GM23338 (cell line): ENCODE measurements at regions not wholly inside any gene's neighbourhood (a gene's known extent, or its start where the extent isn't known, plus 50 kb on each side); places are given as distances from the start of the nearest gene placed in this dataset.

Experiments
- ATAC-seq: fragments of 200-7000 bp; cut with Tn5 transposase; 3 replicates; pipeline ENCODE4 v1.9.1; 2020
- DNase-seq: peaks from one replicate; pipeline ENCODE4 v3.0.0-alpha.2; 2015; ENCODE audit warnings: low spot score
- H2AFZ ChIP-seq: fragments of 200-600 bp; sonication (generic); 2 replicates; pipeline ENCODE4 v1.8.0; 2016; ENCODE audit warnings: antibody characterized with exemption, mild to moderate bottlenecking, moderate library complexity
- H3F3A ChIP-seq: fragments of 200-600 bp; sonication (generic); replicated peaks from 2 replicates; pipeline ENCODE4 v1.8.0; 2017; ENCODE audit warnings: antibody characterized with exemption, mixed run types, low read depth
- H3K27ac ChIP-seq: fragments of 200-600 bp; sonication (generic); 2 replicates; pipeline ENCODE4 v1.6.1; 2016; ENCODE audit warnings: low read depth
- H3K27me3 ChIP-seq: fragments of 200-600 bp; sonication (generic); 2 replicates; pipeline ENCODE4 v1.8.0; 2016; ENCODE audit warnings: mild to moderate bottlenecking, mixed run types, moderate library complexity; ENCODE audit not compliant: insufficient read depth
- H3K36me3 ChIP-seq: fragments of 200-600 bp; sonication (generic); 2 replicates; pipeline ENCODE4 v1.8.0; 2016; ENCODE audit warnings: mild to moderate bottlenecking; ENCODE audit not compliant: insufficient read depth
- H3K4me1 ChIP-seq: fragments of 200-600 bp; sonication (generic); 2 replicates; pipeline ENCODE4 v1.8.0; 2016; ENCODE audit warnings: mild to moderate bottlenecking, moderate library complexity; ENCODE audit not compliant: insufficient read depth
- H3K4me2 ChIP-seq: fragments of 200-600 bp; sonication (generic); 2 replicates; pipeline ENCODE4 v1.7.1; 2017; ENCODE audit warnings: mixed run types
- H3K4me3 ChIP-seq: fragments of 200-600 bp; sonication (generic); 2 replicates; pipeline ENCODE4 v1.6.1; 2016; ENCODE audit warnings: mixed run types
- H3K79me2 ChIP-seq: fragments of 200-600 bp; sonication (generic); replicated peaks from 2 replicates; pipeline ENCODE4 v1.8.0; 2017; ENCODE audit warnings: mild to moderate bottlenecking; ENCODE audit not compliant: insufficient read depth
- H3K9me2 ChIP-seq: fragments of 200-600 bp; sonication (generic); 2 replicates; pipeline ENCODE4 v1.8.0; 2017; ENCODE audit not compliant: insufficient read depth
- H4K20me1 ChIP-seq: fragments of 200-600 bp; sonication (generic); replicated peaks from 2 replicates; pipeline ENCODE4 v1.8.0; 2017; ENCODE audit warnings: mild to moderate bottlenecking; ENCODE audit not compliant: insufficient read depth
- H3K27ac Mint-ChIP-seq: 2 replicates; pipeline ENCODE4 v1.8.0; 2020; ENCODE audit warnings: inconsistent platforms, mild to moderate bottlenecking, moderate library complexity, mixed read lengths
- H3K27me3 Mint-ChIP-seq: 3 replicates; pipeline ENCODE4 v1.8.0; 2022; ENCODE audit warnings: low read depth, mild to moderate bottlenecking, moderate library complexity, mixed read lengths, inconsistent platforms; ENCODE audit not compliant: insufficient read depth, poor library complexity
- H3K36me3 Mint-ChIP-seq: 3 replicates; pipeline ENCODE4 v1.8.0; 2021; ENCODE audit warnings: low read depth, mild to moderate bottlenecking, inconsistent platforms, moderate library complexity, mixed read lengths
- H3K4me1 Mint-ChIP-seq: 3 replicates; pipeline ENCODE4 v1.8.0; 2020; ENCODE audit warnings: mild to moderate bottlenecking, inconsistent platforms, mixed read lengths
- H3K4me3 Mint-ChIP-seq: 3 replicates; pipeline ENCODE4 v1.8.0; 2021; ENCODE audit warnings: moderate library complexity, mild to moderate bottlenecking, inconsistent platforms, mixed read lengths
- H3K9me3 Mint-ChIP-seq: 3 replicates; pipeline ENCODE4 v1.8.0; 2020; ENCODE audit warnings: moderate library complexity, mild to moderate bottlenecking, inconsistent platforms, mixed read lengths
- CREB1 ChIP-seq: fragments of 250-450 bp; sonication (Bioruptor Pico); IDR thresholded peaks from 2 replicates; pipeline ENCODE4 v1.5.0; 2020; ENCODE audit warnings: low read depth, mild to moderate bottlenecking, moderate library complexity
- EZH2 ChIP-seq: fragments of 200-600 bp; sonication (generic); IDR thresholded peaks from one replicate; pipeline ENCODE4 v1.8.0; 2017; ENCODE audit warnings: antibody characterized with exemption, mild to moderate bottlenecking, low read depth; ENCODE audit not compliant: unreplicated experiment
- EZH2phosphoT487 ChIP-seq: fragments of 200-600 bp; sonication (generic); IDR thresholded peaks from one replicate; pipeline ENCODE4 v1.8.1; 2018; ENCODE audit warnings: antibody characterized with exemption; ENCODE audit not compliant: unreplicated experiment
- JUNB ChIP-seq: IDR thresholded peaks from one replicate; pipeline ENCODE4 v1.6.1; 2016; ENCODE audit warnings: antibody characterized with exemption; ENCODE audit not compliant: unreplicated experiment
- NANOG ChIP-seq: IDR thresholded peaks from 2 replicates; pipeline ENCODE4 v1.6.1; 2016; ENCODE audit warnings: antibody characterized with exemption, borderline replicate concordance
- POLR2AphosphoS5 ChIP-seq: IDR thresholded peaks from 2 replicates; pipeline ENCODE4 v1.6.1; 2016; ENCODE audit warnings: antibody characterized with exemption, low read depth
- STAT1 ChIP-seq: IDR thresholded peaks from one replicate; pipeline ENCODE4 v1.6.1; 2016; ENCODE audit warnings: antibody characterized with exemption; ENCODE audit not compliant: unreplicated experiment
- ZNF114 ChIP-seq: fragments of 250-450 bp; sonication (Bioruptor Pico); IDR thresholded peaks from 2 replicates; pipeline ENCODE4 v1.5.0; 2020; ENCODE audit warnings: mild to moderate bottlenecking, moderate library complexity
- ZNF331 ChIP-seq: fragments of 250-450 bp; sonication (Bioruptor Pico); IDR thresholded peaks from 2 replicates; pipeline ENCODE4 v1.5.0; 2020; ENCODE audit warnings: low read depth, mild to moderate bottlenecking, moderate library complexity
- TF ChIP-seq, protein P1 (sequence below): IDR thresholded peaks from 2 replicates; pipeline ENCODE4 v1.6.1; 2016; ENCODE audit warnings: antibody characterized with exemption
- TF ChIP-seq, protein P2 (sequence below), 2 experiments: fragments of 200-600 bp in 1 of 2; sonication (generic) in 1 of 2; conservative IDR thresholded peaks; 2 replicates each; pipeline versions ENCODE4 v1.5.1 to v1.6.1; 2016 to 2017; ENCODE audit warnings: antibody characterized with exemption in 2 of 2, low read depth in 2 of 2, mild to moderate bottlenecking in 2 of 2, moderate library complexity in 1 of 2
- TF ChIP-seq, protein P3 (sequence below): fragments of 250-450 bp; sonication (Bioruptor Pico); IDR thresholded peaks from 2 replicates; pipeline ENCODE4 v1.5.0; 2020; ENCODE audit warnings: mild to moderate bottlenecking, moderate library complexity

DNA sequence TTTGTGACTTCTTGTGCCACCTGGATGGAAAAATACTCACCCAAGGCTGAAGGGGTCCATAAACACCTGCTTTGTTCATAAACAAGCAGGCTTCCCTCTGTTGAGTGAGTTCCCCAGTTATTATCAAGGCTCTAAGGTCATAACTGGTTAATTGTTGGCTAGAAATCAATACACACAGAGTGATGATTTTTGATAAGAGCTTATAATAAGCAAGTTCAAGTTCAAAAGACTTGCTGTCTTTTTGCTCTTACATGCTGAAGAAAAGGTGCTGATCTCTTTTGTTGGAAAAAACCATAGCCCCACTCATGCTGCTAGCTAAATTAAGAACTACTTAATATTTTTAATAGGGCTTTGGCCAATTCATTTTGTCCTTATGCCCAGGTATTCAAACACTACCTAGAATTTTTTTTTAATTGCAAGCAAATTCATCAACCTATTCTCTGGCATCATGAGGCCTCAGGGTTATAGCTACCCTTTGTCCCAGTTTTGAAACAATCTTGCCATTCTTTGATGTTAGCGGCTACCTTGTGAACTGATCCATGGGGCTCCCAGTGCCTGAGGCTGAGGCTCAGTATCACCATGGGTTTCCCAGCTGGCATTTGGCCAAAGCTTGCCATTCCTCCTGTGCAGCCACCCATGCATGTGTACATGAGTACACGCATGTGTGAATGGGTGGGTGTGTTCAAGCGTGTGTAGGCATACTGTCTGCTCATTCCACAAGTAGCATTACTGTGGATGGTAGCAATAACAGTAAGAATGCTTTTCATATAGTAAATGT is 127.6 kb upstream of the LPP start:
- no peak for ATAC-seq
- Histone ChIP-seq H4K20me1 (no peaks in the 10 kb centered on the region), H3K9me2 (0 out of 2 replicates have a peak, but pooled peaks cover 3% of the 10 kb centered on the region), H3K4me2 (no peak overlapping the region), H2AFZ (no peak overlapping the region), H3K4me1 (peaks cover 5% of the 10 kb centered on the region; the same call in 1 of the 2 replicates), H3K36me3 (no peaks in the 10 kb centered on the region), H3K4me3 (no peak overlapping the region), H3K79me2 (no peaks in the 10 kb centered on the region), H3K27ac (no peak overlapping the region), H3K27me3 (no peaks in the 10 kb centered on the region), H3F3A (no peaks in the 10 kb centered on the region)
- no peak for TF ChIP-seq NANOG
- TF ChIP-seq EZH2phosphoT487, result no peak
- TF ChIP-seq POLR2AphosphoS5, result no peak
- TF ChIP-seq ZNF114 (CRISPR knock-in tag), result no peak
- no peak for TF ChIP-seq STAT1
- TF ChIP-seq ZNF331 (CRISPR knock-in tag), result no peak
- DNase-seq, result no peak
- Mint-ChIP-seq H3K27me3 (no peaks in the 10 kb centered on the region), H3K4me1 (peaks cover 4% of the 10 kb centered on the region; the same call in 2 of the 3 replicates), H3K27ac (no peak overlapping the region), H3K4me3 (no peak overlapping the region), H3K9me3 (no peaks in the 10 kb centered on the region), H3K36me3 (no peaks in the 10 kb centered on the region)

DNA sequence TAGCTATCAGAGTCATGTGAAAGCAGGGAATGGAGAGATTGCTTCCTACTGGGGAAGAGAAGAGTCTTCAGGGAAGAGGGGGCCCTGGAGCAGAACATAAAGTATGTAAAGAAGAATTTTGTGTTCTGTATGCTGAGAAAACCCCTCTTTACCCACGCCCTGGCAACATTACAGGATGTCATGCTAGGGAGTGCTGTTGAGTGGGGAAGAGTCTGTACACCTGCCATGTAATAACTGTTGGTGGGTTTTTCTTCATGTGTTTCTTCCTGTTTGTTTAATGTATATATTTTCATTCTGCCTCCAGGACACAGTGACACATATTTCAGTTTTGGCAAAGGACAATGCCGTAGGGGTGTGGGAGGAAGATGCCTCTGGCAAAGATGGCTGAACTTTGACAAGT is 122.8 kb upstream of the LPP start:
- Histone ChIP-seq H3K9me2 (0 out of 2 replicates have a peak, but pooled peaks cover 3% of the 10 kb centered on the region), H4K20me1 (no peaks in the 10 kb centered on the region), H3F3A (no peaks in the 10 kb centered on the region), H3K79me2 (no peaks in the 10 kb centered on the region), H3K27me3 (no peaks in the 10 kb centered on the region), H3K27ac (no peak overlapping the region), H3K4me3 (no peak overlapping the region), H3K4me1 (no peaks in the 10 kb centered on the region), H3K4me2 (no peak overlapping the region), H2AFZ (no peak overlapping the region), H3K36me3 (no peaks in the 10 kb centered on the region)
- Mint-ChIP-seq H3K4me1 (peaks cover under 1% of the 10 kb centered on the region; the same call in 1 of the 3 replicates), H3K9me3 (no peaks in the 10 kb centered on the region), H3K36me3 (no peaks in the 10 kb centered on the region), H3K27me3 (peaks cover 2% of the 10 kb centered on the region), H3K27ac (no peak overlapping the region), H3K4me3 (no peak overlapping the region)
- DNase-seq (no peak), ATAC-seq (no peak)
- TF ChIP-seq, protein P1, sequence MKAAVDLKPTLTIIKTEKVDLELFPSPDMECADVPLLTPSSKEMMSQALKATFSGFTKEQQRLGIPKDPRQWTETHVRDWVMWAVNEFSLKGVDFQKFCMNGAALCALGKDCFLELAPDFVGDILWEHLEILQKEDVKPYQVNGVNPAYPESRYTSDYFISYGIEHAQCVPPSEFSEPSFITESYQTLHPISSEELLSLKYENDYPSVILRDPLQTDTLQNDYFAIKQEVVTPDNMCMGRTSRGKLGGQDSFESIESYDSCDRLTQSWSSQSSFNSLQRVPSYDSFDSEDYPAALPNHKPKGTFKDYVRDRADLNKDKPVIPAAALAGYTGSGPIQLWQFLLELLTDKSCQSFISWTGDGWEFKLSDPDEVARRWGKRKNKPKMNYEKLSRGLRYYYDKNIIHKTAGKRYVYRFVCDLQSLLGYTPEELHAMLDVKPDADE, result no peak
- no peak for TF ChIP-seq STAT1
- TF ChIP-seq ZNF331 (CRISPR knock-in tag), result no peak
- no peak for TF ChIP-seq JUNB
- TF ChIP-seq, protein P2, sequence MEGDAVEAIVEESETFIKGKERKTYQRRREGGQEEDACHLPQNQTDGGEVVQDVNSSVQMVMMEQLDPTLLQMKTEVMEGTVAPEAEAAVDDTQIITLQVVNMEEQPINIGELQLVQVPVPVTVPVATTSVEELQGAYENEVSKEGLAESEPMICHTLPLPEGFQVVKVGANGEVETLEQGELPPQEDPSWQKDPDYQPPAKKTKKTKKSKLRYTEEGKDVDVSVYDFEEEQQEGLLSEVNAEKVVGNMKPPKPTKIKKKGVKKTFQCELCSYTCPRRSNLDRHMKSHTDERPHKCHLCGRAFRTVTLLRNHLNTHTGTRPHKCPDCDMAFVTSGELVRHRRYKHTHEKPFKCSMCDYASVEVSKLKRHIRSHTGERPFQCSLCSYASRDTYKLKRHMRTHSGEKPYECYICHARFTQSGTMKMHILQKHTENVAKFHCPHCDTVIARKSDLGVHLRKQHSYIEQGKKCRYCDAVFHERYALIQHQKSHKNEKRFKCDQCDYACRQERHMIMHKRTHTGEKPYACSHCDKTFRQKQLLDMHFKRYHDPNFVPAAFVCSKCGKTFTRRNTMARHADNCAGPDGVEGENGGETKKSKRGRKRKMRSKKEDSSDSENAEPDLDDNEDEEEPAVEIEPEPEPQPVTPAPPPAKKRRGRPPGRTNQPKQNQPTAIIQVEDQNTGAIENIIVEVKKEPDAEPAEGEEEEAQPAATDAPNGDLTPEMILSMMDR (conservative IDR thresholded peaks at IDR 0.05; ENCODE audit: low read depth in 2 of 2), result no peak
- no peak for TF ChIP-seq CREB1 (CRISPR knock-in tag)
- TF ChIP-seq, protein P3, sequence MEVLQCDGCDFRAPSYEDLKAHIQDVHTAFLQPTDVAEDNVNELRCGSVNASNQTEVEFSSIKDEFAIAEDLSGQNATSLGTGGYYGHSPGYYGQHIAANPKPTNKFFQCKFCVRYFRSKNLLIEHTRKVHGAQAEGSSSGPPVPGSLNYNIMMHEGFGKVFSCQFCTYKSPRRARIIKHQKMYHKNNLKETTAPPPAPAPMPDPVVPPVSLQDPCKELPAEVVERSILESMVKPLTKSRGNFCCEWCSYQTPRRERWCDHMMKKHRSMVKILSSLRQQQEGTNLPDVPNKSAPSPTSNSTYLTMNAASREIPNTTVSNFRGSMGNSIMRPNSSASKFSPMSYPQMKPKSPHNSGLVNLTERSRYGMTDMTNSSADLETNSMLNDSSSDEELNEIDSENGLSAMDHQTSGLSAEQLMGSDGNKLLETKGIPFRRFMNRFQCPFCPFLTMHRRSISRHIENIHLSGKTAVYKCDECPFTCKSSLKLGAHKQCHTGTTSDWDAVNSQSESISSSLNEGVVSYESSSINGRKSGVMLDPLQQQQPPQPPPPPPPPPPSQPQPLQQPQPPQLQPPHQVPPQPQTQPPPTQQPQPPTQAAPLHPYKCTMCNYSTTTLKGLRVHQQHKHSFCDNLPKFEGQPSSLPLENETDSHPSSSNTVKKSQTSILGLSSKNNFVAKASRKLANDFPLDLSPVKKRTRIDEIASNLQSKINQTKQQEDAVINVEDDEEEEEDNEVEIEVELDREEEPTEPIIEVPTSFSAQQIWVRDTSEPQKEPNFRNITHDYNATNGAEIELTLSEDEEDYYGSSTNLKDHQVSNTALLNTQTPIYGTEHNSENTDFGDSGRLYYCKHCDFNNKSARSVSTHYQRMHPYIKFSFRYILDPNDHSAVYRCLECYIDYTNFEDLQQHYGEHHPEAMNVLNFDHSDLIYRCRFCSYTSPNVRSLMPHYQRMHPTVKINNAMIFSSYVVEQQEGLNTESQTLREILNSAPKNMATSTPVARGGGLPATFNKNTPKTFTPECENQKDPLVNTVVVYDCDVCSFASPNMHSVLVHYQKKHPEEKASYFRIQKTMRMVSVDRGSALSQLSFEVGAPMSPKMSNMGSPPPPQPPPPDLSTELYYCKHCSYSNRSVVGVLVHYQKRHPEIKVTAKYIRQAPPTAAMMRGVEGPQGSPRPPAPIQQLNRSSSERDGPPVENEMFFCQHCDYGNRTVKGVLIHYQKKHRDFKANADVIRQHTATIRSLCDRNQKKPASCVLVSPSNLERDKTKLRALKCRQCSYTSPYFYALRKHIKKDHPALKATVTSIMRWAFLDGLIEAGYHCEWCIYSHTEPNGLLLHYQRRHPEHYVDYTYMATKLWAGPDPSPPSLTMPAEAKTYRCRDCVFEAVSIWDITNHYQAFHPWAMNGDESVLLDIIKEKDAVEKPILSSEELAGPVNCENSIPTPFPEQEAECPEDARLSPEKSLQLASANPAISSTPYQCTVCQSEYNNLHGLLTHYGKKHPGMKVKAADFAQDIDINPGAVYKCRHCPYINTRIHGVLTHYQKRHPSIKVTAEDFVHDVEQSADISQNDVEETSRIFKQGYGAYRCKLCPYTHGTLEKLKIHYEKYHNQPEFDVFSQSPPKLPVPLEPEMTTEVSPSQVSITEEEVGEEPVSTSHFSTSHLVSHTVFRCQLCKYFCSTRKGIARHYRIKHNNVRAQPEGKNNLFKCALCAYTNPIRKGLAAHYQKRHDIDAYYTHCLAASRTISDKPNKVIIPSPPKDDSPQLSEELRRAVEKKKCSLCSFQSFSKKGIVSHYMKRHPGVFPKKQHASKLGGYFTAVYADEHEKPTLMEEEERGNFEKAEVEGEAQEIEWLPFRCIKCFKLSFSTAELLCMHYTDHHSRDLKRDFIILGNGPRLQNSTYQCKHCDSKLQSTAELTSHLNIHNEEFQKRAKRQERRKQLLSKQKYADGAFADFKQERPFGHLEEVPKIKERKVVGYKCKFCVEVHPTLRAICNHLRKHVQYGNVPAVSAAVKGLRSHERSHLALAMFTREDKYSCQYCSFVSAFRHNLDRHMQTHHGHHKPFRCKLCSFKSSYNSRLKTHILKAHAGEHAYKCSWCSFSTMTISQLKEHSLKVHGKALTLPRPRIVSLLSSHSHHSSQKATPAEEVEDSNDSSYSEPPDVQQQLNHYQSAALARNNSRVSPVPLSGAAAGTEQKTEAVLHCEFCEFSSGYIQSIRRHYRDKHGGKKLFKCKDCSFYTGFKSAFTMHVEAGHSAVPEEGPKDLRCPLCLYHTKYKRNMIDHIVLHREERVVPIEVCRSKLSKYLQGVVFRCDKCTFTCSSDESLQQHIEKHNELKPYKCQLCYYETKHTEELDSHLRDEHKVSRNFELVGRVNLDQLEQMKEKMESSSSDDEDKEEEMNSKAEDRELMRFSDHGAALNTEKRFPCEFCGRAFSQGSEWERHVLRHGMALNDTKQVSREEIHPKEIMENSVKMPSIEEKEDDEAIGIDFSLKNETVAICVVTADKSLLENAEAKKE (CRISPR knock-in tag), result no peak
- no peak for TF ChIP-seq POLR2AphosphoS5
- no peak for TF ChIP-seq EZH2
- no peak for TF ChIP-seq ZNF114 (CRISPR knock-in tag)
- no peak for TF ChIP-seq EZH2phosphoT487
